ENCODE measurements at regions not wholly inside any gene's neighbourhood (a gene's known extent, or its start where the extent isn't known, plus 50 kb on each side); places are given as distances from the start of the nearest gene placed in this dataset.

GRCh38 chr3:107247116-107247515, 130.1 kb upstream of the CCDC54 start:
- no peak for DNase-seq

DNA sequence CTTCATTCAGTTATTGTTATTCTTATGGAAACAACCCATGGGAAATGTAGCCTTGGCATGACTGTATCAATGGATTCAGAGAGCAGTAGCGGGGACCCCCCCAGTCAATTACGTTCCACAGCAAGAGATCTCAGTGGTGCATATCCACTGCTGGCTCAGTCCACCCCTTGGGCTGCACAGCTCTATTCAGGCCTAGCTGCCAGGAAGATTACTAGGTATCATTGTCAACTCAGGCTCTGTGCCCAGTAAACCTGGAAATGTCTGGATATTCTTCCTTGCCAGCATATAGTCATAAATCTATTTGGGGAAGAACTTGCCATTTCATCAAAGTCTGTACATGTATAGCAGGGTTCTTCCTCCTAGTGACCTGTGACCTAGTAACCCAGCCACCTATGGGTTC, 128.1 kb upstream of the CCDC54 start:
- peak; percentile 68 for DNase-seq

DNA sequence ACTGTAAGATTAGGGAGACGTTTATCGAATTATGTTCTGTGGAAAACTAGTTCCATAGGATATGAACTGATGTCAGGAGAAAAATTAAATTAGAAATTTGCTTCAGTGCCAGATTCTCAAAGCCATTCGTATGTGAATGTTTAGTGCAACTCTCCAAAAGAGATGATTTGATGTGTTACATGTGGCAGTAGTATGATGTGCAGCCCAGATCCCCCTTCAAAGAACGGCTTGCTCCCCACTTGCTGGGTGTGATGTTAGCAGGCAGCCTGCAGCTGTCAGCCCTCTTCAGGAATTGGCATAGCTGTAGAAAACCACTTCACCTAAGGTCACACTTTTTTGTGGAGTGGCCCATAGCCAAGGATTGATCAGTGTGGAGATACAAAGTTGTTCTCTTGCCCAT, 127.0 kb upstream of the CCDC54 start:
- DNase-seq, result peak; percentile 32

DNA sequence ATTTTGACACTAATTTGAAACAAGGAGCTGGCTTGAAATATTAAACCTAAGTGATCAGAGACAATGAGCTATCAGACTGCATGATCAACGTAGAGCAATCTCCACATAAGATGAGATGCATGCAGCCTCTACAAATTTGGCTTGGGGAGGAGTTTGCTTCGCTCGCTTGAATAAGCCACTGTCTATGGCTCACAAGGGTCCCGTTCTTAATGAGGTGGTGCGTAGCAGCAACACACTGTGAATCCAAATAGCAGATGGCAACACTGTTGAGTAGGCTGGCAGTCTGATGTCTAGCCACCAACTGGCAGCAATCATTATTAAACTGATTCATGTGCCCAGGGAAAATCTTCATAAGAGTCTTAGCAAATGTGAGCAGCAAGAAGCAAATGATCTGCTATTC, 125.4 kb upstream of the CCDC54 start:
- peak; percentile 91 for DNase-seq

DNA sequence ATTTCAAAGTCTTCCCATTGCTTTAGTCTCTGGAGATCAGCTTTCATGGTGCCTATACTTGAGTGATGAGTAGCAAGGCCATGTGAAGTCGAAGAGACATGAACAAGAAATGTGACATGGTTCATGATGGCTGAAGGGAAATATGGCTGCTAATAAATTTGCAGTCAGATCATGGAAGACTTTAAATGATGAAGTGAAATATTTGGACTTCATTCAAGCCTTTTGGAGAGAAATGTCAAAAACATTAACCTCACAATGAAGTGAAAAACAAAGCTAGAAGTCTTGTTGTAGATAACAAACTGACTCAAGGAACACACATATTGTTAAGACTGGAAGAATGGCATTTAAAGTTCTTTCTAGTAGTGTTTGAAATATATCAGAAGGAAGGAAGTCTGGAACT, 120.3 kb upstream of the CCDC54 start:
- no peak for DNase-seq

- DNase-seq, result no peak
Observed at GRCh38 chr3:107258300-107258699, 118.9 kb upstream of the CCDC54 start.

GRCh38 chr3:107260207-107260606, 117.0 kb upstream of the CCDC54 start:
- peak; percentile 39 for DNase-seq

DNA sequence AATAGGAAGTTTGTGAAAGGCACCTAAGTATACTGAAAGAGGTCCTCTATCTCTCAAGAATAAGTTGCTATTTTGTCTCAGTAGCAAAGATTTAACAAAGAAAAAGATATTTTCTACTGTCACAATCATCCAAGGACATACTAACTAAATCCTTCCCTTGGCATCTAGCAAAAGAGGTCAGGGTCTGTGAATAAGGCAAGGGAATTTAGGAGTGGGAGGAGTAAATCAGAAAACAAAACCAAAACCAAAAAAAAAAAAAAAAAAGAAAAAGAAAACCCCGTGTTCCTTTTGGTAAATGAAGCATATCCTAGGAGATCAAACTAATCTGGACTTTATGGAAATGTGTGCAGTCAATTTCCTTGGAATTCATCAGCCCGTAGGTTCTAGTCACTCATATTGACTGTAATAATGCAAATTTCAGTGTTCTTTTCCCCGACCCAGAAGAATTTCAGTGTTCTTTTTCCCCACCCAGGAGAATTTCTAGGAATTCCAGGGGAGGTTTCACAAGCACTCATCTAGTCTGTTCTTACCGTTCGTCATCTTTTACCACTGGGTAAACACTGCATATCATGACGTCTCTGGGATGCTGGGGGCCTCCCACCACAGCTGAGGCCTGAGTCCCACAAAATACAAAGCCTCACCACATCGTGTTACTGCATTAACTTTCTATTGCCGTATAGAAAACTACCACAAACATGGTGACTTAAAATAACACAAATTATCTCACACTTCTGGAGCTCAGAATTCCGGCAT, 113.8 kb upstream of the CCDC54 start:
- no peak for DNase-seq

GRCh38 chr3:107264888-107265287, 112.4 kb upstream of the CCDC54 start:
- DNase-seq, result no peak

- no peak for DNase-seq
Observed at GRCh38 chr3:107265526-107265925, 111.7 kb upstream of the CCDC54 start.

- DNase-seq, result no peak
Observed at GRCh38 chr3:107268469-107268868, 108.8 kb upstream of the CCDC54 start.

GRCh38 chr3:107269136-107269535, 108.1 kb upstream of the CCDC54 start:
- no peak for DNase-seq

DNA sequence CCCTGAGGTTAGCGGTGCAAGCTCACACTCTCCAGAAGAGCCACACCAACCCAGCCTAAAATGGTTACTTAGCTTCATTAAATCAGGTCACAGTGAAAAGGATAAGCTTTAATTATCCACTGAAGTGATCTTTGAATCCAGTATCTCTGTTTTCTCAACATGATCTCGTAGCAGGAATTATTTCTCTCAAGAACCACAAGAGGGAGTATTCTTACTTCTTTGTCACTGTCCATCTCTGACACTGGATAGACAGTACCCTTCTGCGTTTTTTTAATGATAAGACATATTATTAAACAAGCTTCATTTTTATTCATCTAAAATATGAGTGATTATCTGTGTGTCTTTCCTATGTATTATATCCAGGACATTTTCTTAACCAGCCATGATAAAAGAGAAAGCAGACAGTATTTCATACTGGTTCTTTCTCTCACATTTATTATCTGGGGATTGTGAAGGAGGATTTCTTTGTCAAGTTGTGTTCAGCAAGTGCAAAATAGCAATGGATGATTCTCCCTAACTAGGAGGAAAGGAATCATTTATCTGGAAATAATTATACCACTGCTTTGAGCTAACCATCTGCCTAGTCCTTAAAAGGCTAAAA, 105.4 kb upstream of the CCDC54 start:
- DNase-seq, result peak; percentile 62

- no peak for DNase-seq
Observed at GRCh38 chr3:107272471-107272870, 104.8 kb upstream of the CCDC54 start.

GRCh38 chr3:107272885-107273284, 104.4 kb upstream of the CCDC54 start:
- DNase-seq, result no peak

DNA sequence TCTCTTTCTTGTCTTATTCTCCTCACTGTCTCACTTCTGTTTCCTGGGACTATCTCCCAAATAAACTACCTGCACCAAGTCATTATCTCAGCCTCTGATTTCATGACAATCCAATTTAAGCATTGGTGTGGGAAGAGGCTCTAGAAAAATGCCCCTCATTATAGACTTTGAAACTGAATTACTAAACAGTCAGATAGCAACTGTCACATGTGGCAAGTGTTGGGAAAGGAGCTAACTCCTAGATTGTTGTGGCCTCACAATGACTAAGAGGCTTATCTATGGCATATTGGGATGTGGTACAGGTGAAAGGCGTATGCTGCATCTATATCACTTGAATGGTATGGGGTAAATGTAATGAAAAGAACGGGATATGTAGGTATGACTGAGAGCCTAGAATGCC, 103.5 kb upstream of the CCDC54 start:
- no peak for DNase-seq

- DNase-seq, result no peak
Observed at GRCh38 chr3:107275511-107275910, 101.7 kb upstream of the CCDC54 start.

DNA sequence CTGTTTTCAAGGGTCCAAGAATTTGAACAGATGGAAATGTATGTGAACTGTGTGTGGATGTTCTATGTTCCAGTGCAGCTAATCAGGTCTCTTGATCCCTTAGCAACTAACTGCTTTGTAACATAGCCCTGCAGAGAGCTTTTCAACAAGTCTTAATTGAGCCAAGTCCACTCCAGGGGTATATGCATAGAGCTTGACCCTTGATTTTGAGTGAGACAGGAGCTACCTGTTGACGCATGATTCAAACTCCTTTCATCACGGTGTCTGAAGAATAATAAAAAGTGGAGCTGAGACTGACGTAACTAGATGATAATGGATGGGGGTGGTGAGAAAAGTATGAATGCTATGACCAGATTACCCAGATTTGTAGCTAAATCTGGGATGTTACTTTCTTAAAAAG, 93.3 kb upstream of the CCDC54 start:
- no peak for DNase-seq

GRCh38 chr3:107284612-107285011, 92.6 kb upstream of the CCDC54 start:
- no peak for DNase-seq

DNA sequence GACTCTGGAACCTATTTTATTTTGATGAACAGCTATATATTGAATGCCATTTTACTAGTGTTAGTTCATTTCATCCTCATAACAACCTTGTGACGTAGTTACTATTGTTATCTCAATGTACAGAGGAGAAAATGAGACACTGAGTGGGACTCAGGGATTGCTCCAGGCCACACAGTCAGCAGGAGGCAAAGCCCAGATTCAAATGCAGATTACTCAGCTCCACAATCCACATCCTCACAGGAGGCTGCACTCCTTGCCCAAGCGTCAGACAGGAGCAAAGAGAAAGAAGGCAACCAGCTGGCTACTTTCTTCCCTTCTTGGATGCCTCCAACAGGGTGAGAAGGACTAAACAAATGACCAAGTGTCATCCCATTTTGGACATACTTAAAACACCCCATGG, 92.0 kb upstream of the CCDC54 start:
- DNase-seq, result no peak

- DNase-seq, result no peak
Observed at GRCh38 chr3:107289354-107289753, 87.9 kb upstream of the CCDC54 start.

DNA sequence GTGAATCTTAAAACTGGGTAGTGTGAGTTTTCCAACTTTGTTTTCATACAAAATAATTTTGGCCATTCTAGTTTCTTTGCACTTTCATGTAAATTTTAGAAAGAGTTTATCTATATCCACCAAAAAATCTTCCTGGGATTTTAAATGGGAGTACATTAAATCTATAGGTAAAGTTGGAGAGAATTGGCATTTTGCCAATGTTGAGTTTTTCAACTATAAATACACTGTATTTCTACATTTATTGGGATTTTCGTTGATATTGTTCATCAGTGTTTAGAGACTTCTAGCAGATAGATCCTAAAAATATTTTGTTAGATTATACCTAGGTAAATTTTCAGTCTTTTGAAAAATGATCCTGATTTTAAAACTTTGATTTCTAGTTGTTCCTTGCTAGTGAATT, 83.1 kb upstream of the CCDC54 start:
- DNase-seq, result no peak

- DNase-seq, result no peak
Observed at GRCh38 chr3:107297597-107297996, 79.6 kb upstream of the CCDC54 start.

DNA sequence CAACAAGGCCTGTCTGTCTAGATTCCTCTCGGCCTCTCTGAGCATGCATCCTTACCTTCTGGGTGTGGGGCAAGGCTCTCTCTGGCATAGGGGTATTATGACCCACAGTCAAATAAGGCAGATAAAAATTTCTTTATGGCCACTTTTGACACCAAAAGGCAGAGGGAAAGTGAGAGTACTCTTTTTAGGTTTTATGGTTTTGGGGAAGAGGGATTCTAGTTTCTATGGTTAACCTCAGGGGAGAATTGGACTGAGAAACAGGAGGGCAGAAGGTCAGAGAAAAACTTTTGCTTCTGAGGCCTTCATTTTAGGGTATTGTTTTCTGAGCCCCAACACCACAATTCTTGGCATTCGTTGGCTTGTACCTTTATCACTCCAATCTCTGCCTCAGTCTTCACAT, 70.0 kb upstream of the CCDC54 start:
- DNase-seq, result no peak

DNA sequence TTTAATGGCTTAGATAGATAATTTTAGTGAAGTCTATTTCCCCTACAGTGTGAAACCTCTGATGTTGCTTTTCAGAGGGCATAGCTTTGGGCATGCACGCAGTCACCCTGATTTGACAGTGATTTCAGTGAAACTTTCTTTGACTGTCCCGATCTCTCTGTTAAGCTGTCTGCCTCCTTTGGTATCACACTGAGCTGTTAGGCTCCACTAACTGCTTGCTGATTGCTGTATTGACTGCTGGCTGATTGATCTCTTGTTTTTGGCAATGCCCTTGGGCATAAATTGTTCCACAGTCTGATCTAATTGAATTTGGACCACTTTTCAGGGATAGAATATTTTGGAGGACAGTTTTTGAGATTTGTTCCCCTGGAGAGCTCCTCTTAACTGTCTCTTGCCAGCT, 68.5 kb upstream of the CCDC54 start:
- DNase-seq, result no peak

Data from NCI-H446 treated with DMSO at 0.1 percent for 48 hours (cell line).